Activated CD8-positive, alpha-beta T cell treated with anti-CD3 and anti-CD28 coated beads for 36 hours (primary cell): ENCODE measurements at regions not wholly inside any gene's neighbourhood (a gene's known extent, or its start where the extent isn't known, plus 50 kb on each side); places are given as distances from the start of the nearest gene placed in this dataset.
"Not testable (repeated sequence)": the region's sequence is repeated elsewhere in the genome, so short reads cannot be mapped to it uniquely, and the experiment has no call there.

Experiments
- ATAC-seq: fragments of 200-7000 bp; cut with Tn5 transposase; one replicate; pipeline ENCODE4 v1.10.0; 2021; ENCODE audit warnings: mild to moderate bottlenecking, moderate library complexity
- CTCF ChIA-PET: fragments of 350-600 bp; sonication (Branson Sonifier 250); formaldehyde crosslinking; loops from one replicate; lab custom pipeline; 2021; ENCODE audit warnings: antibody characterized with exemption; lab: Charles Lee
- POLR2A ChIA-PET: fragments of 350-600 bp; sonication (Branson Sonifier 250); formaldehyde crosslinking; loops from one replicate; lab custom pipeline; 2021; ENCODE audit warnings: antibody characterized with exemption; lab: Charles Lee
- DNase-seq: peaks from one replicate; pipeline ENCODE4 v3.0.0-alpha.2; 2020
- H3K27ac Mint-ChIP-seq: one replicate; pipeline ENCODE4 v1.8.0; 2021; ENCODE audit warnings: mild to moderate bottlenecking, mixed read lengths
- H3K27me3 Mint-ChIP-seq: one replicate; pipeline ENCODE4 v1.8.0; 2021; ENCODE audit warnings: mixed read lengths
- H3K36me3 Mint-ChIP-seq: one replicate; pipeline ENCODE4 v1.8.0; 2021; ENCODE audit warnings: low read depth, mixed read lengths
- H3K4me1 Mint-ChIP-seq: one replicate; pipeline ENCODE4 v1.8.0; 2021; ENCODE audit warnings: low read depth, mixed read lengths
- H3K4me3 Mint-ChIP-seq: one replicate; pipeline ENCODE4 v1.8.0; 2021; ENCODE audit warnings: mild to moderate bottlenecking, moderate library complexity, mixed read lengths
- H3K9me3 Mint-ChIP-seq: one replicate; pipeline ENCODE4 v1.8.0; 2021; ENCODE audit warnings: mixed read lengths
- CTCF ChIP-seq: fragments of 200-600 bp; IDR thresholded peaks from one replicate; pipeline ENCODE4 v1.8.0; 2022; ENCODE audit warnings: antibody characterized with exemption, mild to moderate bottlenecking
- intact Hi-C: fragments of 100-400 bp; cut with micrococcal nuclease; formaldehyde crosslinking; loops from one replicate; pipeline ENCODE4 v1.10.0; 2022

- Mint-ChIP-seq H3K27ac (no peak overlapping the region), H3K9me3 (peaks cover 3% of the 10 kb centered on the region), H3K4me3 (no peak overlapping the region), H3K4me1 (no peaks in the 10 kb centered on the region), H3K36me3 (no peaks in the 10 kb centered on the region), H3K27me3 (peaks cover 22% of the 10 kb centered on the region)
- ChIA-PET POLR2A (no interaction called here), CTCF (no interaction called here)
- no peak for TF ChIP-seq CTCF
- DNase-seq (no peak), ATAC-seq (no peak)
- intact Hi-C loops, result no loop called here
Measured at GRCh38 chr22:27315833-27316232, 485.7 kb downstream of the MN1 start.

GRCh38 chr22:27317096-27317495 is 484.5 kb downstream of the MN1 start:
- CTCF ChIA-PET, result no interaction called here
- DNase-seq, result no peak
- H3K27ac Mint-ChIP-seq, result no peak overlapping the region
- H3K36me3 Mint-ChIP-seq, result no peaks in the 10 kb centered on the region
- intact Hi-C loops, result no loop called here
- peaks cover 3% of the 10 kb centered on the region for H3K9me3 Mint-ChIP-seq
- no peaks in the 10 kb centered on the region for H3K4me1 Mint-ChIP-seq
- no peak for ATAC-seq
- peaks cover 28% of the 10 kb centered on the region for H3K27me3 Mint-ChIP-seq
- POLR2A ChIA-PET, result no interaction called here
- no peak overlapping the region for H3K4me3 Mint-ChIP-seq
- no peak for TF ChIP-seq CTCF

- ChIA-PET CTCF (no interaction called here), POLR2A (interaction anchor here (0.5 kb wide), 1 partner anchor 531 kb away, joined by 5 read pairs; no protein-coding TSS in a partner anchor)
- Mint-ChIP-seq H3K36me3 (no peaks in the 10 kb centered on the region), H3K9me3 (peaks cover 3% of the 10 kb centered on the region), H3K27ac (no peak overlapping the region), H3K27me3 (peaks cover 29% of the 10 kb centered on the region), H3K4me1 (no peaks in the 10 kb centered on the region), H3K4me3 (no peak overlapping the region)
- no peak for ATAC-seq
- DNase-seq, result no peak
- intact Hi-C loops, result no loop called here
- no peak for TF ChIP-seq CTCF
Measured at GRCh38 chr22:27317971-27318428, 483.6 kb downstream of the MN1 start.

- Mint-ChIP-seq H3K27me3 (peaks cover 29% of the 10 kb centered on the region), H3K27ac (no peak overlapping the region), H3K9me3 (peaks cover 3% of the 10 kb centered on the region), H3K4me3 (no peak overlapping the region), H3K4me1 (no peaks in the 10 kb centered on the region), H3K36me3 (no peaks in the 10 kb centered on the region)
- ChIA-PET POLR2A (no interaction called here), CTCF (no interaction called here)
- ATAC-seq, result no peak
- intact Hi-C loops, result no loop called here
- DNase-seq, result no peak
- TF ChIP-seq CTCF, result no peak
Measured at GRCh38 chr22:27318516-27318915, 483.0 kb downstream of the MN1 start.

GRCh38 chr22:27323661-27324060 is 477.9 kb downstream of the MN1 start:
- H3K27me3 Mint-ChIP-seq, result peaks cover 17% of the 10 kb centered on the region
- H3K4me1 Mint-ChIP-seq, result no peaks in the 10 kb centered on the region
- H3K9me3 Mint-ChIP-seq, result peaks cover 3% of the 10 kb centered on the region
- POLR2A ChIA-PET, result no interaction called here
- no peak overlapping the region for H3K4me3 Mint-ChIP-seq
- TF ChIP-seq CTCF, result no peak
- no peaks in the 10 kb centered on the region for H3K36me3 Mint-ChIP-seq
- intact Hi-C loops, result no loop called here
- H3K27ac Mint-ChIP-seq, result no peak overlapping the region
- CTCF ChIA-PET, result no interaction called here
- DNase-seq (no peak), ATAC-seq (no peak)

GRCh38 chr22:27324908-27325307 is 476.6 kb downstream of the MN1 start:
- H3K27ac Mint-ChIP-seq, POLR2A ChIA-PET, intact Hi-C loops, H3K9me3 Mint-ChIP-seq, CTCF ChIA-PET, ATAC-seq, DNase-seq, H3K36me3 Mint-ChIP-seq, H3K4me1 Mint-ChIP-seq, H3K4me3 Mint-ChIP-seq: not testable (repeated sequence)
- peaks cover 13% of the 10 kb centered on the region for H3K27me3 Mint-ChIP-seq
